Tibial nerve (tissue), 4 donors: ENCODE measurements at regions not wholly inside any gene's neighbourhood (a gene's known extent, or its start where the extent isn't known, plus 50 kb on each side); places are given as distances from the start of the nearest gene placed in this dataset.

Source experiments
- DNase-seq, 2 donors: peaks; one replicate each; pipeline ENCODE4 v3.0.0-alpha.2; 2019; ENCODE audit warnings: low spot score in 2 of 2
- H3K27ac ChIP-seq, 4 donors: fragments of 200-600 bp; sonication (generic) in 3 of 4; one replicate each; pipeline ENCODE4 v1.5.1; 2017 to 2019; ENCODE audit warnings: mild to moderate bottlenecking in 1 of 4
- H3K27me3 ChIP-seq, 2 donors: fragments of 200-600 bp; sonication (generic) in 1 of 2; one replicate each; pipeline versions ENCODE4 v1.5.1 to v1.6.0; 2017 to 2019
- H3K36me3 ChIP-seq, 3 donors: fragments of 200-600 bp; sonication (generic); one replicate each; pipeline ENCODE4 v1.5.1; 2018 to 2019
- H3K4me1 ChIP-seq, 4 donors: fragments of 200-600 bp; sonication (generic) in 3 of 4; one replicate each; pipeline ENCODE4 v1.5.1; 2017 to 2019
- H3K4me3 ChIP-seq, 4 donors: fragments of 200-600 bp; sonication (generic) in 3 of 4; one replicate each; pipeline ENCODE4 v1.5.1; 2017 to 2019; ENCODE audit warnings: mild to moderate bottlenecking in 1 of 4, moderate library complexity in 1 of 4
- H3K9me3 ChIP-seq, 4 donors: fragments of 200-600 bp; sonication (generic) in 3 of 4; one replicate each; pipeline ENCODE4 v1.5.1; 2017 to 2019
- CTCF ChIP-seq, 5 experiments: fragments of 200-600 bp in 3 of 5; fragments of 450-650 bp in 2 of 5; sonication (generic) in 3 of 5; IDR thresholded peaks; one replicate each; pipeline ENCODE4 v1.5.1; 2016 to 2019; ENCODE audit warnings: antibody characterized with exemption in 5 of 5, mild to moderate bottlenecking in 3 of 5, moderate library complexity in 2 of 5
- EP300 ChIP-seq, 2 donors: sonication (generic); formaldehyde crosslinking; IDR thresholded peaks; one replicate each; pipeline ENCODE4 v1.6.1; 2017; ENCODE audit warnings: antibody characterized with exemption in 2 of 2, mild to moderate bottlenecking in 1 of 2
- POLR2A ChIP-seq, 2 donors: fragments of 450-650 bp; IDR thresholded peaks; one replicate each; pipeline ENCODE4 v1.6.1; 2017; ENCODE audit warnings: antibody characterized with exemption in 2 of 2, mild to moderate bottlenecking in 2 of 2, moderate library complexity in 2 of 2
- WGBS, 2 donors: methylation state at CpG; one replicate each; pipeline ENCODE4 v1.1.5; 2018; 5-methylcytosine and 5-hydroxymethylcytosine counted together

GRCh38 chr9:99633265-99633664 lies 188.4 kb upstream of the NR4A3 start:
- no peaks in the 10 kb centered on the region for H3K4me1 ChIP-seq
- no peak overlapping the region for H3K4me3 ChIP-seq
- no peak overlapping the region for H3K27ac ChIP-seq
- no peaks in the 10 kb centered on the region for H3K36me3 ChIP-seq
- no peaks in the 10 kb centered on the region for H3K27me3 ChIP-seq
- DNase-seq: no peak
- TF ChIP-seq POLR2A (IDR thresholded peaks at IDR 0.05) (no peak), CTCF (IDR thresholded peaks at IDR 0.05) (no peak), EP300 (IDR thresholded peaks at IDR 0.05) (no peak)
- H3K9me3 ChIP-seq: no peaks in the 10 kb centered on the region

GRCh38 chr9:99634186-99634585 lies 187.5 kb upstream of the NR4A3 start:
- H3K4me1 ChIP-seq: no peaks in the 10 kb centered on the region
- TF ChIP-seq EP300 (IDR thresholded peaks at IDR 0.05) (no peak), POLR2A (IDR thresholded peaks at IDR 0.05) (no peak), CTCF (IDR thresholded peaks at IDR 0.05) (no peak)
- WGBS, 2 donors: 59 to 82% methylated on average over 3 of the region's 3 CpGs
- H3K36me3 ChIP-seq: no peaks in the 10 kb centered on the region
- no peak overlapping the region for H3K27ac ChIP-seq
- H3K27me3 ChIP-seq: no peaks in the 10 kb centered on the region
- no peak for DNase-seq
- no peaks in the 10 kb centered on the region for H3K9me3 ChIP-seq
- H3K4me3 ChIP-seq: no peak overlapping the region

- Histone ChIP-seq H3K9me3 (no peaks in the 10 kb centered on the region), H3K4me3 (no peak overlapping the region), H3K36me3 (no peaks in the 10 kb centered on the region), H3K27me3 (no peaks in the 10 kb centered on the region), H3K4me1 (no peaks in the 10 kb centered on the region), H3K27ac (no peak overlapping the region)
- no peak for DNase-seq
- TF ChIP-seq CTCF (IDR thresholded peaks at IDR 0.05) (no peak), POLR2A (IDR thresholded peaks at IDR 0.05) (no peak), EP300 (IDR thresholded peaks at IDR 0.05) (no peak)
- 80 to 84% methylated on average over 3 of the region's 3 CpGs for WGBS, 2 donors
These were observed 186.7 kb upstream of the NR4A3 start for GRCh38 chr9:99635032-99635431.

GRCh38 chr9:99637641-99638040 lies 184.0 kb upstream of the NR4A3 start:
- H3K27me3 ChIP-seq: no peaks in the 10 kb centered on the region
- 77 to 80% methylated on average over 3 of the region's 3 CpGs for WGBS, 2 donors
- DNase-seq: no peak
- no peak overlapping the region for H3K4me3 ChIP-seq
- TF ChIP-seq EP300 (IDR thresholded peaks at IDR 0.05): no peak
- no peak for TF ChIP-seq CTCF (IDR thresholded peaks at IDR 0.05)
- no peak for TF ChIP-seq POLR2A (IDR thresholded peaks at IDR 0.05)
- peaks cover 0 to 8% (median 0%) of the 10 kb centered on the region in 4 donors for H3K9me3 ChIP-seq
- H3K4me1 ChIP-seq: no peaks in the 10 kb centered on the region
- no peaks in the 10 kb centered on the region for H3K36me3 ChIP-seq
- no peak overlapping the region for H3K27ac ChIP-seq

- TF ChIP-seq CTCF (IDR thresholded peaks at IDR 0.05) (no peak), POLR2A (IDR thresholded peaks at IDR 0.05) (no peak), EP300 (IDR thresholded peaks at IDR 0.05) (no peak)
- Histone ChIP-seq H3K27ac (no peak overlapping the region), H3K4me3 (no peak overlapping the region), H3K27me3 (no peaks in the 10 kb centered on the region), H3K4me1 (no peaks in the 10 kb centered on the region), H3K9me3 (peaks cover 0 to 8% (median 0%) of the 10 kb centered on the region in 4 donors), H3K36me3 (no peaks in the 10 kb centered on the region)
- no peak for DNase-seq
- WGBS, 2 donors: 86 to 88% methylated on average over 4 of the region's 4 CpGs
These were observed 182.7 kb upstream of the NR4A3 start for GRCh38 chr9:99638971-99639370.
